Tibial nerve (tissue), 4 donors: ENCODE measurements at regions not wholly inside any gene's neighbourhood (a gene's known extent, or its start where the extent isn't known, plus 50 kb on each side); places are given as distances from the start of the nearest gene placed in this dataset.

Experiments
- CTCF ChIP-seq, 5 experiments: fragments of 200-600 bp in 3 of 5; fragments of 450-650 bp in 2 of 5; sonication (generic) in 3 of 5; IDR thresholded peaks; one replicate each; pipeline ENCODE4 v1.5.1; 2016 to 2019; ENCODE audit warnings: antibody characterized with exemption in 5 of 5, mild to moderate bottlenecking in 3 of 5, moderate library complexity in 2 of 5
- EP300 ChIP-seq, 2 donors: sonication (generic); formaldehyde crosslinking; IDR thresholded peaks; one replicate each; pipeline ENCODE4 v1.6.1; 2017; ENCODE audit warnings: antibody characterized with exemption in 2 of 2, mild to moderate bottlenecking in 1 of 2
- POLR2A ChIP-seq, 2 donors: fragments of 450-650 bp; IDR thresholded peaks; one replicate each; pipeline ENCODE4 v1.6.1; 2017; ENCODE audit warnings: antibody characterized with exemption in 2 of 2, mild to moderate bottlenecking in 2 of 2, moderate library complexity in 2 of 2

GRCh38 chr4:138063581-138063980 lies 178.6 kb downstream of the SLC7A11 start:
- TF ChIP-seq POLR2A (IDR thresholded peaks at IDR 0.05) = no peak
- TF ChIP-seq CTCF (IDR thresholded peaks at IDR 0.05) = no peak
- TF ChIP-seq EP300 (IDR thresholded peaks at IDR 0.05) = no peak
